NCI-H2227 treated with DMSO at 0.1 percent for 48 hours (cell line): ENCODE measurements at regions not wholly inside any gene's neighbourhood (a gene's known extent, or its start where the extent isn't known, plus 50 kb on each side); places are given as distances from the start of the nearest gene placed in this dataset.

Experiments
- DNase-seq: peaks from one replicate; lab custom pipeline; 2025; lab: John Stamatoyannopoulos, UW

GRCh38 chr18:78113136-78113939 lies 863.7 kb downstream of the GALR1 start:
- no peak for DNase-seq

- DNase-seq = no peak
Observed at GRCh38 chr18:78113940-78114251, 864.2 kb downstream of the GALR1 start.

GRCh38 chr18:78115896-78116561 lies 863.6 kb upstream of the SALL3 start:
- no peak for DNase-seq

DNA sequence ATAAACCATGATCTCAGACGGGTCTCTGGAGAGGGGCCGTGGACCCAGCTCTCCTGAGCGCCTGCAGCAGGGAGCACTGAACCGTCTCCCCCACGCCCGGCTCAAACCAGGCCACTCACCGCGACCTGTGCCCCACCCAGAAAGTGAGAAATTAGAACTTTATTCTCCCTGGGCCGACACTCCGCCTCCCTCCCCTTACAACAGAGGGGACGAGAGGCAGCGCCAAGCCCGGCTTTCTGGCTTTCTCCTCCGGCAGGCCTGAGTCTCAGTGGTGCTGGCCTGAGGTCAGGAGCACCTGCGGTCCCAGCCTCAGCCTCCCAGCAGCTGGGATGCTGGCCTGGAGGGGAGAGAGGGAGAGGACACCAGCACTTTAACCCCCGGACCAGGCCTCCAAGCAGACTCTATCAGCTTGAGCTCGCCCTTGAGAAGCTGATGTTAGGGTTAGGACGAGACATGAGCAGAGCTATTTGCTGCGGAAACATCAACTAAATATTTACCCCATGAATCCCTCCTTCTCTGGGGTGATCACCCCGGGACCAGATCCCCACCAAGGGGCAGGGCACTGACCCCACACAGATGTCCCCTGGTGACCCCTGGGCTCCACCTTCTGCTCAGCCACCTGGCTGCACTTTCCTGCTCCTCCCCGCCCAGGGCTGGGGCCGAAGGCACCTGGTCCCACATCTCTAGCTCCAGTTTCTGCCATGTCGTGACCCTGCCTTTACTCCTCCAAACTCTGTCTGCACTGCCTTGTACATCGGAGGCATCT lies 856.3 kb upstream of the SALL3 start:
- DNase-seq = no peak

DNA sequence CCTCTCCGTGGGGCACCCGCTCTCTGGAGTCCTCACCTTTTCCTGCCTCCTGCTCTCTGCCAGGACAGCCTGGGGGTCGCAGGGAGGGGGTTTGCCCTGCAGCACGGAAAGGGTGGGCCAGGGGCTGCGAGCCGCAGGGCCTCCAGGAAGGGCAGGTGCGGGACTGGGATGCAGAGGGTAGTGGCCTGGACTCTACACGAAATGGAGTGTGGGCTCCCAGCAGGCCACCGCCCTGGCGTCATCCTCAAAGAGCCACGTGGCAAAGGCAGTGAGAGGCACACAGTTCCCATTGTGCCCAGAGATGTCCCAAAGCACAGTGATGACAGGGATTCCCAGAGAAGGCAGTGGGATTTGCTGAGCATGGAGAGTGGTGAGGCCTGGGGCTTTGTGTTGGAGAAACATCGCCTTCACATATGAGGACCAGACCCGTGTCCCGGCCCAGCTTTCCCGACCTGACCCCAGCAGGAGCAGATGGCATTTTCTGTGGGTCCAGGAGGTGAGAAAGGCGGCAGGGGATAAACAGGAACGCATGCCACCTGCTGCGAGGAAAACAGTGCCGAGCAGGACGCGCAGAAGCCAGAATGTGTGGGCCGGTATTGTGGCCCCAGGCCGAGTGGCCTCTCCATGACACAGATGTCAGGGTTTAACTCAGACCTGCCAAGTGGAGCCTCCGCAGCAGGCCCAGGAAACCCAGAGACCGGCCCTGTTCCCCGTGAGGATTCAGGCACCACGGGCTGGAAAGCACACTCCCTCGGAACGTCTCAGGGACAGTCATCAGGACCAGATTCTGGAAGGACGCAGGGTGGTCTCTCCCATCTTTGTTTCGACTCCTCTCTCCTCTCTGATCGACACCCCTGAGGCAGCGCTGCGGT lies 855.5 kb upstream of the SALL3 start:
- no peak for DNase-seq

DNA sequence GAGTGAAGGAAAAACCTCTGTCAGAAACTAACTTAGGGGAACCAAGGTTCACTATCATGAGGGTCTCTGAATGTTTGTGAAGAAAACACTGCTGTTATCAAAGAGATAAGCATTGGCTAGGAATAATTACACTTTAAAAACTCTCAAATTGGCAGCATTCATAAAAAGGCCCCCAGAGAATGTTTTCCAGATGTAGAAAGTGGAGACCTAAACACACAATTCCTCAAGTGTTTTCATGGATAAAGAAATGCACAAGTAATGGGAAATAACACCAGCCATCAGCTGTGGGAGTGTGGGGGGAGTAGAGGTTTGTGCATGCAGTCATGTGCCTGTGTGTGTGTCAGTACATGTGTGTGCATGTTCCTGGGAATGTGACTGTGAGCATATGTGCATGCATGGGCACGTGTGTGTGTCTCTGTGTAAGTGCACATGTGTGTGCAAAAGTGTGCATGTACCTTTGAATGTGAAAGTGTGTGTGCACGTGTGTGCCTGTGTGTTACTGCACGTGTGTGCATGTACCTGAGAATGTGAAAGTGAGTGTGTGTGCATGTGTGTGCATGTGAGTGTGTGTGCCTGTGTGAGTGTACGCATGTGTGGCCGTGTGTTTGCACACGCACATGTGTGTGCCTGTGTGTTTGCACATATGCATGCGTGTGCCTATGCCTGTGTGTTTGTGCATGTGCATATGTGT lies 854.3 kb upstream of the SALL3 start:
- DNase-seq = no peak

DNA sequence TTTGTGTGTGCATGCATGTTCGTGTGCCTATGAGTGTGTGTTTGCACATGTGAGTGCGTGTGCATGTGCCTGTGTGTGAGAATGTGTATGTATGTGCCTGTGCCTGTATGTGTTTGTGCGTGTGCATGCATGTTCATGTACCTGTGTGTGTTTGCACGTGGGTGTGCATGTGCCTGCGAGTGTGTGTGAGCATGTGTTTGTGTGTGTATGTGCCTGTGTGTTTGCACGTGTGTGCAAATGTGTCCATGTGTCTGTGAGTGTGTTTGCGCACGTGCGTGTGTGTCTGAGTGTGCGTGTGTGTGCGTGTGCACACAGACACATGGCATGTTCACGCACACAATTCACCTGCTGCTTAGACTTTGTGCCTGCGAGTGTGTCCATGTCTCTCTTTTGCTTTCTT lies 853.5 kb upstream of the SALL3 start:
- no peak for DNase-seq

DNA sequence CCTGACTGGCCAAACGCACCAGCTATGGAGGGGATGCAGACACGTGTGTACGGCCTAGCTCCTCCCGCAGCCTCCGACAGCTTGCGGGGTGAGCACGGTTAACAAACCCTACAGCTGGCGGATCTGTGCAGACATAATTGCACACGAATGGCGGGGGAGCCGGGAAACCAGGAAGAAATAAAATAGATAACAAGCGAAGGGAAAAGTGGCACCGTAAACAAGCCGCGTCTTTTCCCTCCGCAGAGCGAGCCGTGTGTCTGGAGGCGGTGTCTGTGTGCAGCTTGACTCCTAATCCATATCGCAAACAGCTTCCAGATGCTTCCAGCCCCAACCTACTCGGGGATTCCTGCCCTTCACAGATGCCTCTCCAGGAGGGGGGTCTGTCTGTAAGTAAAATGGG lies 853.1 kb upstream of the SALL3 start:
- DNase-seq = no peak

- DNase-seq = no peak
Observed at GRCh38 chr18:78127041-78127440, 852.6 kb upstream of the SALL3 start.

DNA sequence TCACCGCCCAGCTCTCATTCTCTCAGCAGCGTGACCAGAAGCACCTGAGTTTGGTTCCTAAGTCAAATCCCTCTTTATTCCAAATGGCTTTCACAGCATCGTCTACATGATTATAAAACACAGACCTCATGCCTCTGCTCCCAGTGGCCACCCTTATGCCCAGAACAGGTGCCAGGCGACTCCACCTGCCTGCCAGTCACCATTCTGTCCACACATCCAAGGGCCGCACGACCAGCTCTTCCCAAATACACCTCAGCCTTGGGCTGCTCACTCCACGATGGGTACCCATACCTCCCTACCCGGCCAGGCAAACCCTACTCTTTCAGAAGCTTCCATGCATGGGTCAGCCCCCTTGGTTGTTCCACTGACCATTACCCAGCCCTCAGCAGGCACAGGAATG lies 851.6 kb upstream of the SALL3 start:
- no peak for DNase-seq

DNA sequence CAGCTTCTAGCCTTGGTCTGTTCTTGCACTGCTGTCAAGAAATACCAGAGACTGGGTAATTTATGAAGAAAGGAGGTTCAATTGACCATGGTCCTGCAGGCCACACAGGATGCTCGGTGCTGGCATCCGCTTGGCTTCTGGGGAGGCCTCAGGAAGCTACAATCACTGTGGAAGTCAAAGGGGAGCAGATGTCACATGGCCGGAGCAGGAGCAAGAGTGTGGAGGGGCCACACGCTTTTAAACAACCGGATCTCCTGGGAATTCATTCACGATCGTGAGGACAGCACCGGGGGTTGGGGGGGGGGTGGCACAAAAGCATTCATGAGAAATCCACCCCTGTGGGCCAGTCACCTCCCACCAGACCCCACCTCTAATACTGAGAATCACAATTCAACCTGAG lies 850.4 kb upstream of the SALL3 start:
- no peak for DNase-seq

GRCh38 chr18:78130232-78131195 lies 849.1 kb upstream of the SALL3 start:
- no peak for DNase-seq

GRCh38 chr18:78133729-78134128 lies 845.9 kb upstream of the SALL3 start:
- DNase-seq = no peak

DNA sequence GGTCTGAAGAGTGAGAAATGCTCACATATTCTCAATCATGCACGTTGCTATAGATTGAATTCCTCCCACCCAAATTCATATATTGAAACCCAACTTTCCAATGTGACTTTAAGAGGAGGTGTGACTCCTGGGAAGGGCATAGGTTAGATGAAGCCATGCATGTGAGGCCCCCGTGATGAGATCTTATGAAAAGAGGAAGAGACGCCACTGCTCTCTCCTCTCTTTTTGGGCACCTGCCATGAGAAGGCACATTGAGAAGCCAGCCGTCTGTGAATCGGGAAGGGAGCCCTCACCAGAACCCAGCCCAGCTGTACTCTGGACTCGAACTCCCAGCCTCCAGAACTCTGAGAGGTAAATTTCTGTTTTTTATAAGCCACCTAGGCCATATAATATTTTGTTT lies 842.6 kb upstream of the SALL3 start:
- no peak for DNase-seq

DNA sequence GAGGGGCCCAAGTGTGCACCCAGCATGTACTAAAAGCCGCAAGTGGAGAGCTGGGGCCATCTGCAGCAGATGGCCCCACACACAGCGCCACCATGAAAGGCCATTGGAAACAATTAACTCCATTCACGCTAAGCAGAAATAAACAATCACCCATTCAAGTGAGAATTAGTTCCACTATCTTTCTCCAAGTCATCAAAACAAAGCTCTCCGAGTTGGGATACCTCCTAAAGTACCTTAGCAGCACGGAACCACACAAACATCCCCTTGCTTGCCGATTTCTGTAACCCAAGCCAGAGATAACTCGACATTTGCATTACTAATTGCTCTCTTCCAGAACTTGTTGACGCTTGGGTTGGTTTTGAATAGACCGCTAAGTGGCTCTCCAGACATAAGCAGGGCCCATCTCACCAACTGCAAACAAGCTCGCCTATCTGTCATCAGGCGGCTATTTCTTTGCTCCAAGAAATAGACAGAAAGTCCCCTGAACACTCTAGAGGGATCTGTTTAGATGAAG lies 840.6 kb upstream of the SALL3 start:
- no peak for DNase-seq

DNA sequence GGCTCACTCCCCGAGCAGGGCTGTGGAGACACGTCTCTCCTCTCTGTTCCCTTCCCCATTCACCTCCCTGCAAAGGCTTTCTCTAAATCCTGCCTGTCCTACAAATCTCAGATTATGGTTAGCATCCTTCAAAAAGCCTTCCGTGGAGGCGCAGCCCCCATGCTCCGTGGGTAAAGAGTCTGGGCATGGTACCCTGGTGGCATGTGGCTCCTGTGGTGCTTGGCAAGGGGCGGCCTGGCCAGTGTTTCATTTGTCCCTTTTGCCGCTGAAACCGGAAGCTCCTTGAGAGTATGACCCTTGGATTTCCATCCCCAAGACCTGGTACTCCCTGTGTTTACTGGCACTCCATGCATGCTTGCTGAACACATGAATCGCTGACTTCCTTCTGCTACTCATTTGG lies 839.3 kb upstream of the SALL3 start:
- no peak for DNase-seq

GRCh38 chr18:78144669-78145068 lies 834.9 kb upstream of the SALL3 start:
- DNase-seq = no peak

GRCh38 chr18:78145096-78145495 lies 834.5 kb upstream of the SALL3 start:
- no peak for DNase-seq

- no peak for DNase-seq
Observed at GRCh38 chr18:78146136-78147085, 833.2 kb upstream of the SALL3 start.
